Immature natural killer cell (primary cell): ENCODE measurements at regions not wholly inside any gene's neighbourhood (a gene's known extent, or its start where the extent isn't known, plus 50 kb on each side); places are given as distances from the start of the nearest gene placed in this dataset.
"Not testable (repeated sequence)": the region's sequence is repeated elsewhere in the genome, so short reads cannot be mapped to it uniquely, and the experiment has no call there.

Source experiments
- DNase-seq, 3 donors: peaks; one replicate each; pipeline ENCODE4 v3.0.0; 2022; ENCODE audit warnings: mixed read lengths in 1 of 3
- H3K27ac Mint-ChIP-seq, 6 donors: one replicate each; pipeline ENCODE4 v1.8.0; 2020; ENCODE audit warnings: mixed read lengths in 6 of 6, mild to moderate bottlenecking in 5 of 6, inconsistent platforms in 4 of 6, moderate library complexity in 3 of 6
- H3K27me3 Mint-ChIP-seq, 3 donors: one replicate each; pipeline ENCODE4 v1.8.0; 2020 to 2021; ENCODE audit warnings: low read depth in 3 of 3, mild to moderate bottlenecking in 3 of 3, mixed read lengths in 3 of 3, moderate library complexity in 3 of 3, inconsistent platforms in 1 of 3
- H3K36me3 Mint-ChIP-seq, 3 donors: one replicate each; pipeline ENCODE4 v1.8.0; 2020; ENCODE audit warnings: mixed read lengths in 3 of 3, inconsistent platforms in 2 of 3, mild to moderate bottlenecking in 2 of 3
- H3K4me1 Mint-ChIP-seq, 2 donors: one replicate each; pipeline ENCODE4 v1.8.0; 2020; ENCODE audit warnings: inconsistent platforms in 2 of 2, mild to moderate bottlenecking in 2 of 2, mixed read lengths in 2 of 2, moderate library complexity in 1 of 2
- H3K4me3 Mint-ChIP-seq, 5 donors: one replicate each; pipeline ENCODE4 v1.8.0; 2020; ENCODE audit warnings: mild to moderate bottlenecking in 5 of 5, mixed read lengths in 5 of 5, inconsistent platforms in 3 of 5, moderate library complexity in 3 of 5
- H3K9me3 Mint-ChIP-seq, 6 donors: one replicate each; pipeline ENCODE4 v1.8.0; 2020; ENCODE audit warnings: mild to moderate bottlenecking in 6 of 6, mixed read lengths in 6 of 6, inconsistent platforms in 4 of 6, moderate library complexity in 3 of 6

DNA sequence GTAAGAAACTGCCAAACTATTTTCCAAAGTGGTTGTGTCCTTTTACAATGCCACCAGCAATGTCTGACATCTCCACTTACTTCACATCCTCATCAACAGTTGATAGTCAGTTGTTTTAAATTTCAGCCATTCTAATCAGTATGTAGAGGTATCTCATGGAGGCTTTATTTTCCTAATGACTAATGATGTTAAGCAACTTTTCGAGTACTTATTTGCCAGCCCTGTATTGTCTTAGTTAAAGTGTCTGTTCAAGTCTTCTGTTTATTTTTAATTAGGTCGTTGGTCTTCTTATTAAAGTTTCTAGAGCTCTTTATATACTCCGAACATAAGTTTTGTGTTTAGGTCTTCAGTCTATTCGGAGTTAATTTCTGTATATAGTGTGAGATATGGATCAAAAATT lies 54.9 kb upstream of the NBPF12 start:
- H3K9me3 Mint-ChIP-seq, H3K36me3 Mint-ChIP-seq, H3K4me1 Mint-ChIP-seq, H3K27me3 Mint-ChIP-seq, H3K27ac Mint-ChIP-seq, H3K4me3 Mint-ChIP-seq, DNase-seq: not testable (repeated sequence)

DNA sequence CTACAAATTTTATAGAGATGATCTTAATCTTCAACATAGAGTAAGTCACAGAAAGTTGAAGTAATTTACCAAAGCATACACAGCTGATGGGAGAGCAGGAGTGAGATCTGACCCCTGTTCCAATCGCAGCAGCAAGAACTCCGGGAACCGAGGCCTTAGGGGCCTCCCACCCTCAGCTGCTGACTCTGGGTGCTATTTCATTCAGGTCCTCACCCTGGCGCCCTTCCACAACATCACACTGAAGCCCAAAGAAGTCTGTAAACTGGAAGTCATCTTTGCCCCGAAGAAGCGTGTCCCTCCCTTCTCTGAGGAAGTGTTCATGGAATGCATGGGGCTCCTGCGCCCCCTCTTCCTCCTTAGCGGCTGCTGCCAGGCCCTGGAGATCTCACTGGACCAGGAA lies 57.0 kb upstream of the NBPF12 start:
- H3K4me3 Mint-ChIP-seq, H3K27ac Mint-ChIP-seq, H3K9me3 Mint-ChIP-seq: not testable (repeated sequence)

DNA sequence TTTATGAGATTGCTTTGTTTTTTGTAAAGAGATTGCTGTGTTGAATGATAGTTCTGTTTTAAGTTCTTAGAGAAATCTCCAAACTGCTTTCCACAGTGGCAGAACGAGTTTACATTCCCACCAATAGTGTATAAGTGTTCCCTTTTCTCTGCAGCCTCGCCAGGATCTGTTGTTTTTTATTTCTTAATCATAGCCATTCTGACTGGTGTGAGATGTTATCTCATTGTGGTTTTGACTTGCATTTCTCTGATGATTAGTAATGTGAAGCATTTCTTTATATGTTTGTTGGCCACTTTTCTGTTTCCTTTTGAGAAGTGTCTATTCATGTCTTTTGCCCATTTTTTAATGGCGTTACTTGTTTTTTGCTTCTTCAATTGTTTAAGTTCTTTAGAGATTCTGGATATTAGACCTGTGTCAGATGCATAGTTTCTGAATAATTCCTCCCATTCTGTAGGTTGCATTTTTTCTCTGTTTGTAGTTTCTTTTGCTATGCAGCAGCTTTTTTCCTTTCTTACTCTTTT lies 74.3 kb upstream of the NBPF12 start:
- not testable (repeated sequence) for H3K27me3 Mint-ChIP-seq, H3K9me3 Mint-ChIP-seq, H3K27ac Mint-ChIP-seq, H3K36me3 Mint-ChIP-seq, H3K4me1 Mint-ChIP-seq, H3K4me3 Mint-ChIP-seq, DNase-seq

More for the DNA sequence above, 57.0 kb upstream of the NBPF12 start:
- H3K36me3 Mint-ChIP-seq, H3K27me3 Mint-ChIP-seq, H3K4me1 Mint-ChIP-seq, DNase-seq: not testable (repeated sequence)

DNA sequence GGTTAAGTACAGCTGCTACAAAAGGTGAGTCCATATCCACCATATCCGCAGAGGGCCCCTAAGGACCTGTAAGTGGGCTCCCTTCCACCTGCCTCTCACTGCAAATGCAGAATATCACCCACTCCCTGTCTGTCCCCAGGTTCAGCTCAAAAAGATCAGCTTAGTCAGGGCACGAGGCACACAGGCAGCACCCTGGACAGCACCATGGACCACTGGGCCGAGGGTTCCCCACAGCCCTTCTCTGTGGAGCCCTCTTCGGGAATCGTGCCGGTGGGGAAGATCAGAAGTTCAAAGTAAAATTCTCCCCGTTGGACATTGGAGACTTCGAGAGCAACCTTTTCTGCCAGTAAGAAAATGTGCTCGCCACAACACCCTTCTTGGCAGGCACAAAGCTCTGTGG lies 85.0 kb upstream of the NBPF12 start:
- not testable (repeated sequence) for DNase-seq, H3K9me3 Mint-ChIP-seq

DNA sequence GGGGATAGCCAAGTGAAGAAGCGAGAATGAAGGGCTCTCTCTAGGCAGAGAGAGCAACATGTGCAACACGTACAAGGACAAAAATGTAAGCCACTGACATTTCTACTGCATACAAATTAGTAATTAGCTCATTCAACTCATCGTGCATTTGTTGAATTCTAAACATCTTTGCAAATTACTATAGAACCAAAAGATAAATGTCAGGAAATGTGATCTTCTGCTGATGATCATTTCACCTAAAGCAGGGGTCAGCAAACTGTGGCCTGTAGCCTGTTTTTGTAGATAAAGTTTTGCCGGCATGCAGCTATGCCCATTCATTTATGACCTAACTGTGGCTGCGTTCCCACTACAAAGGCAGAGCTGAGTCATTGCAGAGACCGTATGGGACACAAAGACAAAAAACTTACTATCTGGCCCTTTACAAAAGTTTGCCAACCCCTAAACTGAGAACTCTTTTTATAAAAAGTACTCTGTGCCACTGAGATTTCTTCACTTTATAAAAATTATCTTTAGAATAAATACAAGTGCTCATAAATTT lies 87.7 kb upstream of the NBPF12 start:
- H3K4me3 Mint-ChIP-seq, H3K27ac Mint-ChIP-seq, H3K4me1 Mint-ChIP-seq, DNase-seq, H3K9me3 Mint-ChIP-seq, H3K27me3 Mint-ChIP-seq, H3K36me3 Mint-ChIP-seq: not testable (repeated sequence)

More for the DNA sequence above, 85.0 kb upstream of the NBPF12 start:
- not testable (repeated sequence) for H3K4me3 Mint-ChIP-seq, H3K27ac Mint-ChIP-seq, H3K36me3 Mint-ChIP-seq, H3K27me3 Mint-ChIP-seq, H3K4me1 Mint-ChIP-seq

DNA sequence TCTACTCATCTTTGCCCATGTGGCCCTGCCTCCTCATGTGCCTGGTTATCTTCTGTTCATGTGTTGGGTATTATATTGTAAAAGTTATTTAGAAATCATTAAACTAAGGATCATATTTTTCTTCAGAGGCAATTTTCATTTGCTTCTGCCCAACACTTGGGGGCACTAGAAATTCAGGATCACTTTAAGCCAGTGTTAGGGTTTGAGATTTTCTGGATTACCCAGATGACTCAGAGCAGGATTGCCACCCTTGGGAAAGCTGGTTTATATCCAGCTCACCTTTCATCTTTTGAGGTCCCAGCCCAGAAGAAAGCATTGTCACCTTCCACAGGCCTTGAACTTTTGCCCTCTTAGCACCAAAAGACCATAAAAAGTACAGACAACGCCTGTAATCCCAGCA lies 99.4 kb upstream of the NBPF12 start:
- H3K36me3 Mint-ChIP-seq, H3K4me3 Mint-ChIP-seq, H3K27ac Mint-ChIP-seq, H3K4me1 Mint-ChIP-seq, H3K27me3 Mint-ChIP-seq, H3K9me3 Mint-ChIP-seq, DNase-seq: not testable (repeated sequence)

DNA sequence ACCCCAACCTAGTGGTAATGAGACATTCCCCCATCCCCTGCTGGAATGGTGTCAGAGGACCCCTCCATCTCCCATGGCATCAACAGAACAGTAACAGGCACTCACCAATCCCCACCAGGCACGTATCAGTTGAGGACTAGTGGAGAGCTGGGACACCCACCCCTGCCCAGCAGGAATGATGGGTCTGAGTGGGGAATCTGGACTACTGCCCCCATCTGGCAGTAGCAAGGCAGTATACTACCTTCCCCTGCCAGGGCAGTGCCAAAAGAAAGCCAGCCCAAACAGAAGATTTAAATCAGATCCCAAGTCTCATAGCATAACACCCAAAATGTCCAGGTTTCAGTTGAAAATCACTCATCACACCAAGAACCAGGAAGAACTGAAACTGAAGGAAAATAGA lies 111.2 kb upstream of the NBPF12 start:
- not testable (repeated sequence) for H3K27me3 Mint-ChIP-seq, H3K27ac Mint-ChIP-seq, DNase-seq

DNA sequence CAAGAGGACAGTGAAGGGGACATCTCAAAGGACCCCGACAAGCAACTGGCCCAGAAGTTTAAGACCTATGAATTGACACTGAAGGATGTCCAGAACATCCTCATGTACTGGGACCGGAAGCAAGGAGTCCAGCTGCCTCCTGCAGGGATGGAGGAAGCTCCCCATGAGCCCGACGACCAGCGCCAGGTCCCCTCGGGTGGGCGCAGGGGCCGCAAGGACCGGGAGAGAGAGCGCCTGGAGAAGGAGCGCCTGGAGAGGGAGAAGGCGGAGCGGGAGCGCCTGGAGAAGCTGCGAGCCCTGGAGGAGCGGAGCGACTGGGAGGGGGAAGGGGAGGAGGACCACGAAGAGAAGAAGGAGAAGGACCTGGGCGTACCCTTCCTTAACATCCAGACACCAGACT lies 143.9 kb upstream of the NBPF12 start:
- H3K4me3 Mint-ChIP-seq, H3K27ac Mint-ChIP-seq: not testable (repeated sequence)

More for the DNA sequence above, 111.2 kb upstream of the NBPF12 start:
- H3K9me3 Mint-ChIP-seq, H3K36me3 Mint-ChIP-seq, H3K4me1 Mint-ChIP-seq, H3K4me3 Mint-ChIP-seq: not testable (repeated sequence)

DNA sequence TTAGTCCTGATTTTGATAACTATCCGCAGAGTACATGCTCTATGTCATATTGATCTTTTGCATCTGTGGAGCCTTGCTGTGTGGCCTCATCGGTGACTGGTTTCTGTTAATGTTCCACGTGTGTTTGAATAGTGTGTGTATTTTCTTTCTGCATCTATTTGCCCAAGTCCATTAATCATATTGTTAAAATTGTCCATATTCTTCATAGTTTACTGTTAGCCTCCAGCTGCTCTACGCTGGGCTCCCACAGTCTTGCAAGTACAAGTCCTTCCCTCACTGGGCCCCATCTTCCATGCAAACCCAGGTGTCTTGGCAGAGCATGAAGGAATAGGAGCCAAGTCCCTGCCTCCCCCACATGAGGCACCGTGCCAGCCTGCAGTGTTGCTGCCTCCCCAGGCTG lies 145.4 kb upstream of the NBPF12 start:
- not testable (repeated sequence) for H3K27me3 Mint-ChIP-seq, H3K4me3 Mint-ChIP-seq, DNase-seq, H3K36me3 Mint-ChIP-seq, H3K4me1 Mint-ChIP-seq, H3K9me3 Mint-ChIP-seq, H3K27ac Mint-ChIP-seq

More for the DNA sequence above, 143.9 kb upstream of the NBPF12 start:
- H3K27me3 Mint-ChIP-seq, H3K4me1 Mint-ChIP-seq, H3K36me3 Mint-ChIP-seq, H3K9me3 Mint-ChIP-seq, DNase-seq: not testable (repeated sequence)

DNA sequence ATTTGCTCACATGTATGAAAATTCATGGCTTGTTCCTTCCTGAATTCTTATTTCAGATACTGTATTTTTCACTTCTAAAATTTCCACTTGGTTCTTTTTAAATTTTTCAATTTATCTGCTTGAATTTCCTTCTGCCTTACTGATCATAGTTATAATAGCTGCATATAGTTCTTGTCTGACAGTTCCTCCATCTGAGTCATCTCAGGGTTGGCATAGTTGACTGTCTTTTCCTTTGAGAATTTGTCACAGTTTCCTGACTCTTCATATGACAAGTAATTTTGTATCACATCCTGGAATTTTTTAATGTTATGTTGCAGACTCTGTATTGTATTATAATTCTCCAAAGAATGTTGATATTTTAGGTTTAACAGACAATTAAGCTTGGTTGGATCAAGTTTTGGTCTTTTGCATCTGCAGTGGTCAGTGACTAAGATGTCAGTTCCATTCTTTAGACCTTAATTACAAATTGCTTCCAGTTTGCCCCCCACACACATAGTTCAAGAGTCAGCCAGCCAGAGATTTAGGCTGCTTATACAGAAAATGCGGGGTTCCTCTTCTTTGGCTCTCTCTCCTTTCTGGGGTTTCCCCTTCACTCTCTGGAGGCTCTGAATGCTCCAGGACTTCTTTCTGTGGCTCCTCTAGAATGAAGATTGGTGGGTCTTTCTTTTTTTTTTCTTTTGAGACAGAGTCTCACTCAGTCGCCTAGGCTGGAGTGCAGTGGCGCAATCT lies 153.7 kb upstream of the NBPF12 start:
- not testable (repeated sequence) for H3K27ac Mint-ChIP-seq, H3K4me3 Mint-ChIP-seq, DNase-seq, H3K27me3 Mint-ChIP-seq, H3K4me1 Mint-ChIP-seq, H3K9me3 Mint-ChIP-seq, H3K36me3 Mint-ChIP-seq

DNA sequence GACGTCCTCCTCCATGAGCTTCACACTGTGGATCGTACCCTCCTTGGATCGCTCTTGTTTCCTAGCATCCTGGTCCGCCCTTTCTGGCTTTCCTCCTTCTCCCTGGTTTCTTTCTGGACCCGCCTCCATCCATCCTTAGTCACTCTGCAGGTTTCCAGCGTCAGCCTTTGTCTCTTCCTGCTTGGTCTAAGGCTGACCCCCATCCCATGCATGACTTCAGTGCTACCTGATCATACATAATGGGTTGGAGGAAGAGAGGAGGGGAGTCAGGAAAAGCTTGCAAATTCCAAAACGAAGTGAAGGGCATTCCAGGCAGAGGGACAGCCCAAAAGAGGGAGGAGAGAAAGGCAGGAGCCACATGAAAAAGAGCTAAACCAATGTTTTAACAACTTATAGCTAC lies 156.9 kb upstream of the NBPF12 start:
- DNase-seq, H3K4me1 Mint-ChIP-seq, H3K9me3 Mint-ChIP-seq, H3K4me3 Mint-ChIP-seq, H3K27ac Mint-ChIP-seq, H3K27me3 Mint-ChIP-seq, H3K36me3 Mint-ChIP-seq: not testable (repeated sequence)

DNA sequence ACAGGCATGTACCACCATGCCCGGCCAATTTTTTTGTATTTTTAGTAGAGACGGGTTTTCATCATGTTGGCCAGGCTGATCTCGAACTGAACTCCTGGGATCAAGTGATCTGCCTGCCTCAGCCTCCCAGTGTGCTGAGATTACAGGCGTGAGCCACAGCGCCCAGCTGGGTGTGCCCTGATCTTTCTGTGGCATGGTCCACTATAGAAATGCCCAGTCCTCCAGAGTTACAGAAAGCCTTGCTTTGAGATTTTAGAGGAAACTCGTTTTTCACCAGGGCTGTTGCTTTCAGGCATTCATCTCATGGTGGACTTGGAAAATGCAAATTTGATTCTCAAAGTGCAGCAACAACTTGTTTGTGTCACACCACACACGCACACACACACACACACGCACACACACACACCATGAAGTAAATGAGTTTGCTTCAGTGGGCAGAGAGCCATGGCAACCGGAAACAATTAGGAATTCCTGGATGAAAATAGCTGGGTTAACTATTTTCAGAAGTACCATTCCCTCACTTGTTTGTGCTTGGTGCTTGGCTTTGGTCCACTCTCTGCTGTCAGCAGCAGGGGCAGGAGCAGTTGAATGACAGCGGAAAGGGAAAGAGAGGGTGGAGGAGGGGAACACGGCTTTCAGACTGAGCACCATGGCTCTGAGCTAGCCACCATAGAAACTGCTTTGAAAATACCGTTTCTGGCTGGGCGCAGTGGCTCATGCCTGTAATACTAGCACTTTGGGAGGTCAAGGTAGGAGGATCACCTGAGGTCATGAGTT lies 160.1 kb upstream of the NBPF12 start:
- not testable (repeated sequence) for H3K27ac Mint-ChIP-seq, H3K4me1 Mint-ChIP-seq, H3K36me3 Mint-ChIP-seq, H3K27me3 Mint-ChIP-seq, DNase-seq, H3K9me3 Mint-ChIP-seq, H3K4me3 Mint-ChIP-seq

DNA sequence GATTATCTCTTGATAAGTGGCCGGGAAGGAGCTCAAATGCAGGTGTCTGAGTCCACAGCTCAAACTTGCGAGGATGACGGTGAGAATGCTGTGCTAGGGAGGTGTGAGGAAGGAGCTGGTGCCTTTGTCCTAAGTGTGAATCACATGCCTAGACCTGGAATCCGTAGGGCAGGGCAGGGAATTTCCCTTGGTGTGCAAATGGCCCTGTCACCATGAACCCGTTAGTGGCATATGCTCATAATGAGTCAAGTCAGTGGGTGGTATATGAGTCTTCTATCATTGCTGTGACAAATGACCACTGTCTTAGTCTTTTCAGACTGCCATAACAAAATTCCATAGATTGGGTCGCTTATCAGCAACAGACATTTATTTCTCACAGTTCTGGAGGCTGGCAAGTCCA lies 163.1 kb upstream of the NBPF12 start:
- H3K4me3 Mint-ChIP-seq, H3K36me3 Mint-ChIP-seq, H3K4me1 Mint-ChIP-seq: not testable (repeated sequence)

DNA sequence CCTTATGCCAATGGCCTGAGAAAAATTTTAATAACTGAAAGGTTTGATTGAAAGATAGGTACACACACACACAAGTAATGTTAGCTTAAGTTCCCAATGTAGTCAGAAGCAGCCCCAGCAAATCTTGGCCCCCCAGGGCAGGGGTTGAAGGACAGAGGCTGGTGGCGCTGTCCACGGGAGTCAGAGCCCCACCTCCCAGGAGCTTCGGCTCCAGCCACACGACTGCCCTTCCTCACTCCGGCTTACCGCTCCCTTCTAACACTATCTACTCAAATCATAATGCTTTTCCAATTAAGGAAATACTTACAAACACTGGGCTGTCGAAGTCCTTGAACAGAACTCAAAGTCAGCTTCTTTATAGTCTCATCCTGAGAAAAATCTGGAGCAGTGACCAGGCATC lies 163.9 kb upstream of the NBPF12 start:
- H3K9me3 Mint-ChIP-seq, H3K27ac Mint-ChIP-seq, DNase-seq, H3K36me3 Mint-ChIP-seq, H3K27me3 Mint-ChIP-seq, H3K4me3 Mint-ChIP-seq, H3K4me1 Mint-ChIP-seq: not testable (repeated sequence)

More for the DNA sequence above, 163.1 kb upstream of the NBPF12 start:
- not testable (repeated sequence) for H3K9me3 Mint-ChIP-seq, H3K27ac Mint-ChIP-seq, DNase-seq, H3K27me3 Mint-ChIP-seq

DNA sequence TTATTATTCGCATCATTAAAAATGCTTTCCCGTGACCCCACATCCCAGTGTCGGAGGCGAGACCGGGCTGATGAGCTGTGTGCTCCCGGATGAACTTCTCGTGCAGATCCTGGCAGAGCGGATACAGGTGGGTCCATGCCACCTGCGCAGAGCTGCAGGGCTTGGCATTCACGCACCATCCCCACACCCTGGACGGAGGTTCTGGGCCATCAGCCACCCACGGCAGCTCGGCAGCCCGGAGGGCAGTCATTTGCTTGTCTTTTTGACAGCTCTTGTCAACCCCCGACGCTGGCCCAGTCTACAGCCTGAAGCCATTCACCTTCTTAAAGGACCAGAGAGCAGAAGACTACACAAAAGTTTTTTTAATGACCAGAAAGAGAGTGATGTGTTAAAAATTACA lies 166.7 kb upstream of the NBPF12 start:
- not testable (repeated sequence) for H3K4me3 Mint-ChIP-seq, H3K4me1 Mint-ChIP-seq, H3K27ac Mint-ChIP-seq, H3K9me3 Mint-ChIP-seq, H3K27me3 Mint-ChIP-seq, DNase-seq, H3K36me3 Mint-ChIP-seq
